ENCODE measurements at regions not wholly inside any gene's neighbourhood (a gene's known extent, or its start where the extent isn't known, plus 50 kb on each side); places are given as distances from the start of the nearest gene placed in this dataset.

- no peak overlapping the region for H3K4me3 ChIP-seq (ENCODE audit: low read depth, low read length)
- DNase-seq (ENCODE audit: low read depth): peak; percentile 24
- TF ChIP-seq MAX (IDR thresholded peaks at IDR 0.05; ENCODE audit: low read depth, low read length): no peak
- TF ChIP-seq POLR2A (IDR thresholded peaks at IDR 0.05; ENCODE audit: extremely low read depth, insufficient read length): no peak
- no peak for TF ChIP-seq MYC (IDR thresholded peaks at IDR 0.05; ENCODE audit: low read depth, low read length)
- no peak for TF ChIP-seq CTCF (IDR thresholded peaks at IDR 0.05; ENCODE audit: low read depth, low read length)
Observed at GRCh38 chr7:81473236-81473635, 296.6 kb downstream of the HGF start.

- no peak overlapping the region for H3K4me3 ChIP-seq (ENCODE audit: low read depth, low read length)
- DNase-seq (ENCODE audit: low read depth): no peak
- TF ChIP-seq CTCF (IDR thresholded peaks at IDR 0.05; ENCODE audit: low read depth, low read length) (no peak), MAX (IDR thresholded peaks at IDR 0.05; ENCODE audit: low read depth, low read length) (no peak), MYC (IDR thresholded peaks at IDR 0.05; ENCODE audit: low read depth, low read length) (no peak), POLR2A (IDR thresholded peaks at IDR 0.05; ENCODE audit: extremely low read depth, insufficient read length) (no peak)
Observed at GRCh38 chr7:81470724-81471379, 299.0 kb downstream of the HGF start.

- DNase-seq (ENCODE audit: low read depth): peak; percentile 71
- H3K4me3 ChIP-seq (ENCODE audit: low read depth, low read length): no peak overlapping the region
- TF ChIP-seq MYC (IDR thresholded peaks at IDR 0.05; ENCODE audit: low read depth, low read length): no peak
- TF ChIP-seq CTCF (IDR thresholded peaks at IDR 0.05; ENCODE audit: low read depth, low read length): peak; percentile 72
Observed at GRCh38 chr7:81469869-81470723, 299.8 kb downstream of the HGF start.

GRCh38 chr7:81469153-81469868 lies 300.5 kb downstream of the HGF start:
- no peak for DNase-seq (ENCODE audit: low read depth)
- no peak overlapping the region for H3K4me3 ChIP-seq (ENCODE audit: low read depth, low read length)
- TF ChIP-seq MAX (IDR thresholded peaks at IDR 0.05; ENCODE audit: low read depth, low read length) (no peak), CTCF (IDR thresholded peaks at IDR 0.05; ENCODE audit: low read depth, low read length) (no peak), POLR2A (IDR thresholded peaks at IDR 0.05; ENCODE audit: extremely low read depth, insufficient read length) (no peak), MYC (IDR thresholded peaks at IDR 0.05; ENCODE audit: low read depth, low read length) (no peak)

GRCh38 chr7:81468526-81468925 lies 301.3 kb downstream of the HGF start:
- no peak for TF ChIP-seq POLR2A (IDR thresholded peaks at IDR 0.05; ENCODE audit: extremely low read depth, insufficient read length)
- TF ChIP-seq CTCF (IDR thresholded peaks at IDR 0.05; ENCODE audit: low read depth, low read length): no peak
- no peak for TF ChIP-seq MYC (IDR thresholded peaks at IDR 0.05; ENCODE audit: low read depth, low read length)
- no peak for TF ChIP-seq MAX (IDR thresholded peaks at IDR 0.05; ENCODE audit: low read depth, low read length)
- no peak overlapping the region for H3K4me3 ChIP-seq (ENCODE audit: low read depth, low read length)
- no peak for DNase-seq (ENCODE audit: low read depth)
